ENCODE measurements at regions not wholly inside any gene's neighbourhood (a gene's known extent, or its start where the extent isn't known, plus 50 kb on each side); places are given as distances from the start of the nearest gene placed in this dataset.

- no peak overlapping the region for H3K27ac ChIP-seq (ENCODE audit: insufficient read depth, low read depth, low read length)
- H2AFZ ChIP-seq (ENCODE audit: low read depth, low read length) = no peak overlapping the region
- no peak overlapping the region for H3K9ac ChIP-seq (replicated peaks; ENCODE audit: extremely low read depth, insufficient read depth, low read length)
- no peaks in the 10 kb centered on the region for H3K27me3 ChIP-seq (ENCODE audit: control insufficient read depth in 2 of 2, insufficient read depth in 2 of 2, low read length in 2 of 2)
- TF ChIP-seq MYC (IDR thresholded peaks at IDR 0.05; ENCODE audit: low read depth, low read length) = no peak
- no peak for TF ChIP-seq JUN (IDR thresholded peaks at IDR 0.05; ENCODE audit: borderline replicate concordance, insufficient read depth, insufficient read length, low read depth)
- TF ChIP-seq EZH2 (IDR thresholded peaks at IDR 0.05; ENCODE audit: borderline replicate concordance, low read depth, low read length, severe bottlenecking) = no peak
- no peak for TF ChIP-seq POLR2A (IDR thresholded peaks at IDR 0.05; ENCODE audit: low read depth, low read length)
- no peak for TF ChIP-seq MAX (IDR thresholded peaks at IDR 0.05; ENCODE audit: insufficient read depth, insufficient read length)
- TF ChIP-seq CTCF (IDR thresholded peaks at IDR 0.05; ENCODE audit: extremely low read depth in 1 of 2, insufficient read depth in 1 of 2, low read depth in 1 of 2, low read length in 2 of 2) = no peak
- no peak for TF ChIP-seq FOS (IDR thresholded peaks at IDR 0.05; ENCODE audit: borderline replicate concordance, insufficient read depth, low read length)
- TF ChIP-seq GATA2 (IDR thresholded peaks at IDR 0.05; ENCODE audit: insufficient read depth, insufficient read length, low read depth, low read length) = no peak
- TF ChIP-seq POLR2AphosphoS5 (IDR thresholded peaks at IDR 0.05; ENCODE audit: insufficient read depth, low read depth, low read length) = no peak
- no peaks in the 10 kb centered on the region for H3K4me1 ChIP-seq (ENCODE audit: control insufficient read depth, extremely low read depth, insufficient read depth, low read length)
- DNase-seq (ENCODE audit: low read depth, low spot score) = no peak
- BruUV-seq (replicated peaks) = no TSS peak
- H3K4me3 ChIP-seq (replicated peaks in 1 of 3; ENCODE audit: insufficient read depth in 1 of 3, low read depth in 1 of 3, low read length in 3 of 3) = no peak overlapping the region
- no peaks in the 10 kb centered on the region for H3K79me2 ChIP-seq (ENCODE audit: control insufficient read depth, insufficient read depth, low read length)
- ChIA-PET CTCF (no interaction called here), POLR2A (no interaction called here)
- H3K9me1 ChIP-seq (replicated peaks; ENCODE audit: control insufficient read depth, extremely low read depth, insufficient read depth, low read length) = no peaks in the 10 kb centered on the region
- dilution Hi-C loops (cut with MboI; ENCODE audit: extremely low pct_ligation_motif_present, low sequenced_read_pairs) (no loop called here), intact Hi-C loops (cut with micrococcal nuclease) (no loop called here)
- H3K4me2 ChIP-seq (ENCODE audit: insufficient read depth, low read length) = no peak overlapping the region
- no peak for FAIRE-seq
- peaks cover 5% of the 10 kb centered on the region for H3K9me3 ChIP-seq (replicated peaks; ENCODE audit: control insufficient read depth, insufficient read depth, low read length)
- H3K36me3 ChIP-seq (ENCODE audit: control insufficient read depth in 2 of 2, extremely low read depth in 1 of 2, insufficient read depth in 2 of 2, low read length in 2 of 2) = no peaks in the 10 kb centered on the region
- no peaks in the 10 kb centered on the region for H4K20me1 ChIP-seq (replicated peaks; ENCODE audit: control insufficient read depth, extremely low read depth, insufficient read depth, low read length)
Measured at GRCh38 chr2:129070663-129071062, 752.0 kb upstream of the HS6ST1 start.
